HepG2 (cell line): ENCODE measurements at regions not wholly inside any gene's neighbourhood (a gene's known extent, or its start where the extent isn't known, plus 50 kb on each side); places are given as distances from the start of the nearest gene placed in this dataset.
"Not testable (repeated sequence)": the region's sequence is repeated elsewhere in the genome, so short reads cannot be mapped to it uniquely, and the experiment has no call there.

Source experiments
- ATAC-seq: fragments of 200-7000 bp; cut with Tn5 transposase; 3 replicates; pipeline ENCODE4 v1.9.1; 2020; ENCODE audit warnings: mild to moderate bottlenecking, moderate library complexity
- BruUV-seq: library from RNA; stranded (reverse); fragments of 400-500 nt; replicated peaks from 2 replicates; lab custom pipeline; 2021; lab: Mats Ljungman, UMichigan
- CTCF ChIA-PET: fragments of 300-600 bp; formaldehyde crosslinking; extraction: SDS; loops from one replicate; lab custom pipeline; 2021; ENCODE audit warnings: low total read pairs, inconsistent platforms, low intra/inter-chr PET ratio; lab: Yijun Ruan, JAX
- POLR2A ChIA-PET: fragments of 350-600 bp; sonication (Branson Sonifier 250); formaldehyde crosslinking; loops from one replicate; lab custom pipeline; 2020; ENCODE audit warnings: antibody characterized with exemption, inconsistent platforms; lab: Yijun Ruan, JAX
- DNase-seq: peaks from one replicate; pipeline ENCODE4 v3.0.0-alpha.2; 2015; ENCODE audit warnings: low spot score
- FAIRE-seq: peaks from 3 replicates; lab custom pipeline; 2011; peaks lifted over from hg19 to GRCh38; lab: Jason Lieb, UNC
- H2AFZ ChIP-seq: one replicate; pipeline ENCODE4 v1.6.1; 2011; ENCODE audit warnings: low read length, inconsistent platforms
- H3K27ac ChIP-seq: fragments of 300-600 bp; 3 replicates; pipeline ENCODE4 v1.8.0; 2011; ENCODE audit warnings: mixed run types, mild to moderate bottlenecking, mixed read lengths, low read length, inconsistent platforms; ENCODE audit not compliant: insufficient read depth; ENCODE audit errors: extremely low read length
- H3K27me3 ChIP-seq, 2 experiments: fragments of 200-600 bp in 1 of 2; 2 replicates in 1 of 2; 3 replicates in 1 of 2; pipeline versions ENCODE4 v1.6.0 to v1.8.0; 2011; ENCODE audit warnings: low read length in 2 of 2, mild to moderate bottlenecking in 2 of 2, moderate library complexity in 2 of 2, inconsistent platforms in 1 of 2; ENCODE audit not compliant: insufficient read depth in 2 of 2, control insufficient read depth in 1 of 2
- H3K36me3 ChIP-seq, 2 experiments: fragments of 200-600 bp in 1 of 2; replicated peaks in 1 of 2; 2 replicates in 1 of 2; 3 replicates in 1 of 2; pipeline versions ENCODE4 v1.5.1 to v1.8.0; 2011; ENCODE audit warnings: low read length in 2 of 2, inconsistent platforms in 1 of 2; ENCODE audit not compliant: insufficient read depth in 2 of 2, control insufficient read depth in 1 of 2
- H3K4me1 ChIP-seq: 2 replicates; pipeline ENCODE4 v1.5.1; 2012; ENCODE audit warnings: low read length, inconsistent platforms; ENCODE audit not compliant: insufficient read depth
- H3K4me2 ChIP-seq: 2 replicates; pipeline ENCODE4 v1.6.0; 2011; ENCODE audit warnings: low read depth, low read length, inconsistent platforms
- H3K4me3 ChIP-seq, 3 experiments: fragments of 200-600 bp in 1 of 3; sonication (generic), shearing (Covaris generic) in 1 of 3; replicated peaks in 1 of 3; 2 replicates each; pipeline ENCODE4 v1.5.1; 2011 to 2016; ENCODE audit warnings: low read length in 3 of 3, inconsistent platforms in 2 of 3, low read depth in 2 of 3, mild to moderate bottlenecking in 2 of 3, control low read depth in 1 of 3, mixed read lengths in 1 of 3; ENCODE audit not compliant: insufficient read depth in 1 of 3
- H3K79me2 ChIP-seq: one replicate; pipeline ENCODE4 v1.6.1; 2011; ENCODE audit warnings: low read length, inconsistent platforms; ENCODE audit not compliant: insufficient read depth
- H3K9ac ChIP-seq: 2 replicates; pipeline ENCODE4 v1.6.0; 2011; ENCODE audit warnings: mild to moderate bottlenecking, low read depth, low read length, inconsistent platforms; ENCODE audit not compliant: insufficient read depth
- H3K9me3 ChIP-seq: 2 replicates; pipeline ENCODE4 v1.5.1; 2012; ENCODE audit warnings: mild to moderate bottlenecking, low read length
- H4K20me1 ChIP-seq: 2 replicates; pipeline ENCODE4 v1.6.0; 2011; ENCODE audit warnings: inconsistent platforms, mild to moderate bottlenecking, low read length, moderate library complexity; ENCODE audit not compliant: insufficient read depth
- CREB1 ChIP-seq, 2 experiments: fragments of 450-650 bp in 1 of 2; IDR thresholded peaks; 2 replicates each; pipeline ENCODE4 v1.6.1; 2016 to 2017; ENCODE audit warnings: control low read depth in 1 of 2, mild to moderate bottlenecking in 1 of 2, missing compliant biosample characterization in 1 of 2, missing genetic modification characterization in 1 of 2
- FOSL2 ChIP-seq: sonication (generic); formaldehyde crosslinking; IDR thresholded peaks from 2 replicates; pipeline ENCODE4 v1.4.0; 2020; ENCODE audit warnings: missing genetic modification reagents
- FOXA1 ChIP-seq, 2 experiments: fragments of 450-650 bp in 1 of 2; sonication (generic) in 1 of 2; formaldehyde crosslinking in 1 of 2; IDR thresholded peaks; 2 replicates each; pipeline versions ENCODE4 v1.4.0 to v1.6.1; 2016 to 2020; ENCODE audit warnings: missing genetic modification reagents in 1 of 2
- ZNF446 ChIP-seq: sonication (generic); formaldehyde crosslinking; IDR thresholded peaks from 2 replicates; pipeline ENCODE4 v1.5.0; 2020; ENCODE audit warnings: mild to moderate bottlenecking, missing genetic modification reagents
- ZNF577 ChIP-seq: sonication (generic); formaldehyde crosslinking; IDR thresholded peaks from 2 replicates; pipeline ENCODE4 v1.4.0; 2020; ENCODE audit warnings: mild to moderate bottlenecking, low read depth, missing genetic modification reagents, borderline replicate concordance
- ZSCAN21 ChIP-seq: sonication (generic); formaldehyde crosslinking; IDR thresholded peaks from 2 replicates; pipeline ENCODE4 v1.8.0; 2022; ENCODE audit warnings: mild to moderate bottlenecking, missing genetic modification reagents, moderate library complexity, borderline replicate concordance
- ZSCAN9 ChIP-seq: IDR thresholded peaks from 2 replicates; pipeline ENCODE4 v1.6.1; 2016; ENCODE audit warnings: borderline replicate concordance
- WGBS: methylation state at CpG from one replicate; pipeline ENCODE4 v1.1.6; 2017; ENCODE audit warnings: low lambda C conversion rate; 5-methylcytosine and 5-hydroxymethylcytosine counted together
- in situ Hi-C: cut with HindIII; loops from 2 replicates; pipeline ENCODE4 v1.10.0; 2017; ENCODE audit warnings: low pct_unique_long_range_greater_than_20kb; ENCODE audit not compliant: extremely low pct_ligation_motif_present
- intact Hi-C: fragments of 100-400 bp; cut with micrococcal nuclease; formaldehyde crosslinking; loops from one replicate; pipeline ENCODE4 v1.10.0; 2022; ENCODE audit not compliant: unreplicated experiment

DNA sequence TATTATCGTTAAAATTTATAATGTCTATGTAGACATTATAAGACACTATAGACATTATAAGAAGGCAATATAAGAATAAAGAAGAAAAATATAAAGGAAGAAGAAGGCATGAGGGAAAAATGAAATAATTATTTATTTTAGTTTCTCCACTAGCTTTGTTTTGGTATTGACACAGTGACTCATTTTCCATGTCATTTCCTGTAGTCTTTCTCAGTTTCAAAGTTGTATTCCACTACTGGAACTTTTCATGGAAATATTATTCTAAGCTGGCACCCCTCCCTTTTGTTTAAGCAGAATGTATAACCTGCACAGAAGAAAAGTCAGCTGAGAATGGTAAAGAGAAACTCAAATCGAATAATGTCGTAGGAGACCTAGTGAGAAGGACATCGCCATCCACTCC, 234.2 kb upstream of the NETO1 start:
- H3K27me3 ChIP-seq: no peaks in the 10 kb centered on the region
- 45% methylated on average over 4 of the region's 4 CpGs for WGBS
- ChIA-PET CTCF (no interaction called here), POLR2A (no interaction called here)
- H2AFZ ChIP-seq: no peak overlapping the region
- H3K27ac ChIP-seq: no peak overlapping the region
- DNase-seq: no peak
- intact Hi-C loops: no loop called here
- no peaks in the 10 kb centered on the region for H3K36me3 ChIP-seq
- no peaks in the 10 kb centered on the region for H3K4me1 ChIP-seq
- H4K20me1 ChIP-seq: no peaks in the 10 kb centered on the region
- no peak for TF ChIP-seq ZNF577 (CRISPR knock-in tag)
- TF ChIP-seq, all 625 proteins: peak for 0
- Histone ChIP-seq H3K9me3 (no peaks in the 10 kb centered on the region), H3K4me2 (no peak overlapping the region), H3K4me3 (no peak overlapping the region), H3K79me2 (no peaks in the 10 kb centered on the region), H3K9ac (no peak overlapping the region)
- FAIRE-seq (no peak), ATAC-seq (no peak)
- in situ Hi-C loops: no loop called here
- BruUV-seq: no TSS peak

DNA sequence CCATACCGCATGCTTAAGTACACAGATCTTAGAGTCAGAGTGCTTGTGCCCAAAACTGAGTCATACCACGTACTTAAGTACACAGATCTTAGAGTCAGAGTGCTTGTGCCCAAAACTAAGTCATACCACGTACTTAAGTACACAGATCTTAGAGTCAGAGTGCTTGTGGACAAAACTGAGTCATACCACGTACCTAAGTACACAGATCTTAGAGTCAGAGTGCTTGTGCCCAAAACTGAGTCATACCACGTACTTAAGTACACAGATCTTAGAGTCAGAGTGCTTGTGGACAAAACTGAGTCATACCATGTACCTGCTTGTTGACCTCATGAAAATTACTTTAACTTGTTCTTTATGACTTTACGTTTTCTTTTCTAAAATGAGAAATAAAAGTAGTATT, 233.7 kb upstream of the NETO1 start:
- FAIRE-seq; H2AFZ ChIP-seq; H3K4me3 ChIP-seq; H3K9ac ChIP-seq; H3K4me1 ChIP-seq; BruUV-seq; intact Hi-C loops; H3K27ac ChIP-seq; ATAC-seq; H4K20me1 ChIP-seq; H3K36me3 ChIP-seq; H3K9me3 ChIP-seq; in situ Hi-C loops; CTCF ChIA-PET; POLR2A ChIA-PET; H3K27me3 ChIP-seq; H3K4me2 ChIP-seq; H3K79me2 ChIP-seq; TF ChIP-seq CREB1, FOXA1 (CRISPR knock-in tag; IDR thresholded peaks at IDR 0.05): not testable (repeated sequence)
- peak; percentile 6 for DNase-seq
- WGBS: under 1% methylated on average over 6 of the region's 6 CpGs
- TF ChIP-seq CREB1 (IDR thresholded peaks at IDR 0.05): 0 out of 2 replicates have a peak, but pooled peaks have one; percentile 5
- TF ChIP-seq ZSCAN21 (CRISPR knock-in tag): peak; percentile 100
- peak; percentile 80; the same call in 1 of the 2 replicates for TF ChIP-seq ZSCAN9 (CRISPR knock-in tag)
- peak; percentile 57 for TF ChIP-seq FOSL2
- peak; percentile 96; the same call in 1 of the 2 replicates for TF ChIP-seq ZNF446 (CRISPR knock-in tag)
- TF ChIP-seq FOXA1 (IDR thresholded peaks at IDR 0.05): 0 out of 2 replicates have a peak, but pooled peaks have one; percentile 18
